ENCODE measurements at regions not wholly inside any gene's neighbourhood (a gene's known extent, or its start where the extent isn't known, plus 50 kb on each side); places are given as distances from the start of the nearest gene placed in this dataset.

DNA sequence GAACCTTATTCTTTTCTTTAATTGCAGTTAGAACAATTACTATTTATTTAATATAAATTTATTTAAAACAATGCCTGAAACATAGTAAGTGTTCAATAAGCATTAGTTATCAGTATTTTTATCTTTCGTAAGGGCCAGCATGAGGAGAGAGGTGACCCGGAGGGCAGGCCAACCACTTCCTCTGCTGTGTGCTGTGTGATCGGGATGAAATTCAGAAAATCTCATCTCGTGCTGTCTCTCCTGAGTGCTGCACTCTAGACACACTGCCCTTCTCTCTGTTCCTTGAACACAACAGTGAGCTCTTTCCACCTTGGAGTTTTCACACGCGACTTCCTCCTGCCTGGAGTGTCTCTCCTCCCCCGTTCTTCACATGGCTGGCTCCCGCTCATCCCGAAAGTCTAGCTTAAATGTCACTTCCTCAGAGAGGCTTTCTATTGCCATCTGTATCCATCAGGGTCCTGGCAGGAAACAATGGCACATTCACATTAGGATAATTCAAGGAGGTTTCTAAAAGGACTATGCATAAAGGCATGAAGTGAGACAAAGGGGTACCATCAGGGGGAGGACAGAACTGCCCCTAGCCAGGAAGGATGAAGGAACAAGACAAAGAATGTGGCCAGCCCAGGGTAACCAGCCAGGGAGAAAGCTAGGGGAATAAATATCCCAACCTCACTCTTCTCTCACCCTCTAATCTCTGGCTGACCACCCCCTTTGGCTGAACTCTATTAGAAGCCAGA lies 142.6 kb upstream of the GJB5 start:
- H3K9me3 ChIP-seq (ENCODE audit: low read length): no peaks in the 10 kb centered on the region
- no peaks in the 10 kb centered on the region for H3K9me2 ChIP-seq (replicated peaks; ENCODE audit: low read length)
- no peak overlapping the region for H2AFZ ChIP-seq (ENCODE audit: low read length)
- no peaks in the 10 kb centered on the region for H3K79me2 ChIP-seq (ENCODE audit: low read length)
- ChIA-PET CTCF (no interaction called here), POLR2A (ENCODE audit: unreplicated experiment) (interaction anchor here (0.6 kb wide), 1 partner anchor 100 kb away, joined by 3 read pairs; no protein-coding TSS in a partner anchor)
- no peak overlapping the region for H3K9ac ChIP-seq (ENCODE audit: low read length)
- no peak for TF ChIP-seq EZH2phosphoT487 (IDR thresholded peaks at IDR 0.05; ENCODE audit: borderline replicate concordance, low read length)
- TF ChIP-seq, protein P1, sequence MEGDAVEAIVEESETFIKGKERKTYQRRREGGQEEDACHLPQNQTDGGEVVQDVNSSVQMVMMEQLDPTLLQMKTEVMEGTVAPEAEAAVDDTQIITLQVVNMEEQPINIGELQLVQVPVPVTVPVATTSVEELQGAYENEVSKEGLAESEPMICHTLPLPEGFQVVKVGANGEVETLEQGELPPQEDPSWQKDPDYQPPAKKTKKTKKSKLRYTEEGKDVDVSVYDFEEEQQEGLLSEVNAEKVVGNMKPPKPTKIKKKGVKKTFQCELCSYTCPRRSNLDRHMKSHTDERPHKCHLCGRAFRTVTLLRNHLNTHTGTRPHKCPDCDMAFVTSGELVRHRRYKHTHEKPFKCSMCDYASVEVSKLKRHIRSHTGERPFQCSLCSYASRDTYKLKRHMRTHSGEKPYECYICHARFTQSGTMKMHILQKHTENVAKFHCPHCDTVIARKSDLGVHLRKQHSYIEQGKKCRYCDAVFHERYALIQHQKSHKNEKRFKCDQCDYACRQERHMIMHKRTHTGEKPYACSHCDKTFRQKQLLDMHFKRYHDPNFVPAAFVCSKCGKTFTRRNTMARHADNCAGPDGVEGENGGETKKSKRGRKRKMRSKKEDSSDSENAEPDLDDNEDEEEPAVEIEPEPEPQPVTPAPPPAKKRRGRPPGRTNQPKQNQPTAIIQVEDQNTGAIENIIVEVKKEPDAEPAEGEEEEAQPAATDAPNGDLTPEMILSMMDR (conservative IDR thresholded peaks at IDR 0.05; ENCODE audit: low read depth, low read length): no peak
- no peak for TF ChIP-seq EZH2 (IDR thresholded peaks at IDR 0.05; ENCODE audit: low read length, unreplicated experiment)
- H3K36me3 ChIP-seq (ENCODE audit: low read depth, low read length): no peaks in the 10 kb centered on the region
- intact Hi-C loops (cut with micrococcal nuclease): no loop called here
- H3F3A ChIP-seq (ENCODE audit: low read length, unreplicated experiment): no peaks in the 10 kb centered on the region
- H3K4me1 ChIP-seq (ENCODE audit: insufficient read depth, low read length): no peaks in the 10 kb centered on the region
- no peak overlapping the region for H3K4me2 ChIP-seq (ENCODE audit: low read length)
- no peaks in the 10 kb centered on the region for H4K20me1 ChIP-seq (ENCODE audit: low read length)
- BruUV-seq (replicated peaks): no TSS peak
- H3K4me3 ChIP-seq (ENCODE audit: low read length): no peak overlapping the region
- H3K27ac ChIP-seq (ENCODE audit: low read length): no peak overlapping the region
- peaks cover 79% of the 10 kb centered on the region for H3K27me3 ChIP-seq (ENCODE audit: low read length)
- ATAC-seq: no peak
- DNase-seq: no peak

DNA sequence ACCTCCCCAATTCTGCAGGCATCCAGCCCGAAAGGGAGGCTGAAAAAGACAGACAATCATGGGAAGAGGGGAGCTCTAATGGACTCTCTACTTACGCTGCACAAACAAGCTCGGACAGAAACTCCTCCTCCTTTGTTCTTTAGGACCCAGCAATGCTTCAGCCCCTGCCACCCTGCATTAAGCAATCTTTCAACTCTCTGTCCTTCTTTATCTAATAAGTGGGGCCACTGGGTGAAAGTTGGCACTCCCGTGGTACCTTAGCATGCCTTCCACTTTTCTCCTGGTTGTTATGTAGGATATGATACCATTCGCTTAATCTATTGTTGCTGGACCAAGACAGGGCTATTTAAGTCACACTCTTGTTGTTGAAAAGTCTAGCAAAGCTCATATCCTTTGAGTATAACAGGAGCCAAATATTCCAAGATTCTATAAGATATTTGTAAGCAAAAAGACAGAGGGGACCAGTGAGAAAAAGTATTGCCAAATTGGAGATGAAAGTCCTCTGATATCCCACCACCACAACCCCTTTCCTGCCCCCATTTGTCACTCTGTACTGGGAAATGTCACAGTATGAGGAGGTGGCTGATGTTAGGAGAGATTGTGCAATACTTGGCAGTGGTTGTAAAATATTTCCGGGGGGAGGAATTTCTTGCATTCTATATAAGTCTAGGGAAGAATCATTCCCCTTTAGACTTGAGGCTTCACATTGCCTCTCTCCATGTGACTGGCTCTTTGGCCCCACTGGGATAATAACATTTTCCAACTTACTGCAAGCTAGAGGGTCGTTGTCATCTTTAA lies 137.3 kb upstream of the GJB5 start:
- intact Hi-C loops (cut with micrococcal nuclease): no loop called here
- no peak overlapping the region for H3K4me3 ChIP-seq (ENCODE audit: low read length)
- no peak overlapping the region for H3K9ac ChIP-seq (ENCODE audit: low read length)
- no peak overlapping the region for H2AFZ ChIP-seq (ENCODE audit: low read length)
- no peaks in the 10 kb centered on the region for H4K20me1 ChIP-seq (ENCODE audit: low read length)
- H3K4me2 ChIP-seq (ENCODE audit: low read length): no peak overlapping the region
- H3K36me3 ChIP-seq (ENCODE audit: low read depth, low read length): no peaks in the 10 kb centered on the region
- H3K27me3 ChIP-seq (ENCODE audit: low read length): peaks cover 62% of the 10 kb centered on the region
- no peak overlapping the region for H3K27ac ChIP-seq (ENCODE audit: low read length)
- DNase-seq (no peak), ATAC-seq (no peak)
- no TSS peak for BruUV-seq (replicated peaks)
- ChIA-PET POLR2A (ENCODE audit: unreplicated experiment) (no interaction called here), CTCF (no interaction called here)
- no peak for TF ChIP-seq EZH2phosphoT487 (IDR thresholded peaks at IDR 0.05; ENCODE audit: borderline replicate concordance, low read length)
- TF ChIP-seq, protein P1 (conservative IDR thresholded peaks at IDR 0.05; ENCODE audit: low read depth, low read length): no peak
- no peak for TF ChIP-seq EZH2 (IDR thresholded peaks at IDR 0.05; ENCODE audit: low read length, unreplicated experiment)
- H3K4me1 ChIP-seq (ENCODE audit: insufficient read depth, low read length): no peaks in the 10 kb centered on the region
- H3K79me2 ChIP-seq (ENCODE audit: low read length): no peaks in the 10 kb centered on the region
- H3F3A ChIP-seq (ENCODE audit: low read length, unreplicated experiment): no peaks in the 10 kb centered on the region
- H3K9me3 ChIP-seq (ENCODE audit: low read length): no peaks in the 10 kb centered on the region
- H3K9me2 ChIP-seq (replicated peaks; ENCODE audit: low read length): no peaks in the 10 kb centered on the region

DNA sequence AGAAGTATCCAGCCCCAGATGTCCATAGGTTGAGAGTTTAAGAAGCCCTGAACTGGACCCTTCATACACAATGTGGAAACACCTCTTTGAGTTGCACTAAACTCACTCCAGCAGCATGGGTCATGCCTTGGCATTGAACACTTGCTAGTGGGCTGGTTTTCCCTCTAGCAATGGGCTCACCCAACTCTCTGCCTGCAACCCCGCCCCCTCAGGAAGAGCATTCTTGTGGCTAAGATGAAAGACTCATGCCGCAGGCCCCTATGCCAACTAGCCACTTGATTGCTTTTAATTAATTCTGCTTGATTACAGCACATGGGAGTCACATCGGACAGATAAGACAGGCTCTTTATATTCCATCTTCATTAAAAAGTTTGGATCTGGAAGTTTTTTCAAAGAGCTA lies 136.5 kb upstream of the GJB5 start:
- no peak overlapping the region for H3K4me2 ChIP-seq (ENCODE audit: low read length)
- H2AFZ ChIP-seq (ENCODE audit: low read length): no peak overlapping the region
- H3K36me3 ChIP-seq (ENCODE audit: low read depth, low read length): no peaks in the 10 kb centered on the region
- DNase-seq: no peak
- H3K9me2 ChIP-seq (replicated peaks; ENCODE audit: low read length): no peaks in the 10 kb centered on the region
- ATAC-seq: no peak
- H3K27me3 ChIP-seq (ENCODE audit: low read length): peaks cover 60% of the 10 kb centered on the region
- intact Hi-C loops (cut with micrococcal nuclease): no loop called here
- H3K4me1 ChIP-seq (ENCODE audit: insufficient read depth, low read length): no peaks in the 10 kb centered on the region
- no TSS peak for BruUV-seq (replicated peaks)
- CTCF ChIA-PET: no interaction called here
- no peaks in the 10 kb centered on the region for H3K79me2 ChIP-seq (ENCODE audit: low read length)
- no peak overlapping the region for H3K9ac ChIP-seq (ENCODE audit: low read length)
- H4K20me1 ChIP-seq (ENCODE audit: low read length): no peaks in the 10 kb centered on the region
- no peak overlapping the region for H3K4me3 ChIP-seq (ENCODE audit: low read length)
- no peak overlapping the region for H3K27ac ChIP-seq (ENCODE audit: low read length)
- H3F3A ChIP-seq (ENCODE audit: low read length, unreplicated experiment): no peaks in the 10 kb centered on the region
- H3K9me3 ChIP-seq (ENCODE audit: low read length): no peaks in the 10 kb centered on the region
- no peak for TF ChIP-seq EZH2phosphoT487 (IDR thresholded peaks at IDR 0.05; ENCODE audit: borderline replicate concordance, low read length)
- TF ChIP-seq, protein P1 (conservative IDR thresholded peaks at IDR 0.05; ENCODE audit: low read depth, low read length): no peak
- POLR2A ChIA-PET (ENCODE audit: unreplicated experiment): no interaction called here
